GM19035 (cell line): ENCODE measurements at regions not wholly inside any gene's neighbourhood (a gene's known extent, or its start where the extent isn't known, plus 50 kb on each side); places are given as distances from the start of the nearest gene placed in this dataset.

Source experiments
- ATAC-seq: cut with Tn5 transposase; IDR thresholded peaks from one replicate; pipeline ENCODE4 v1.9.1; 2021; ENCODE audit not compliant: unreplicated experiment

DNA sequence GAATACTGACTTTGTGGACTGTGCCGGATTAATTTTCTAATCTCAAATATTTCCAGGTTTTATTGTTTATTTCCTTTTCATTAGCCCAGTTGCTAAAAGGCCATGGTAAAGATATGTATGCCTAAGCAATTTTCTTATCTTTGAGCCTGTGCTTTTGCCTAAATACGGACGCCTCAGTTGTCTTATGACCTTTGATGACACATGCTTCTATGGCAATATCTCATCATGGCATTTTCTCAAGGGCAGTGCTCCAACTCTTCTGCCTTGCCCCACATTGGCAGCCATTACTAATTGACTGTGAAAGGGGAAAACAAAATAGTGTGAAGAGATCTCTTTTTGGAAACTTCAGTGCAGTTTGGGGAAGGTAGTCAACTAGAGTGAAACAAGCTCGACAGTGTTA is 809.6 kb upstream of the NR2F2 start:
- no peak for ATAC-seq

DNA sequence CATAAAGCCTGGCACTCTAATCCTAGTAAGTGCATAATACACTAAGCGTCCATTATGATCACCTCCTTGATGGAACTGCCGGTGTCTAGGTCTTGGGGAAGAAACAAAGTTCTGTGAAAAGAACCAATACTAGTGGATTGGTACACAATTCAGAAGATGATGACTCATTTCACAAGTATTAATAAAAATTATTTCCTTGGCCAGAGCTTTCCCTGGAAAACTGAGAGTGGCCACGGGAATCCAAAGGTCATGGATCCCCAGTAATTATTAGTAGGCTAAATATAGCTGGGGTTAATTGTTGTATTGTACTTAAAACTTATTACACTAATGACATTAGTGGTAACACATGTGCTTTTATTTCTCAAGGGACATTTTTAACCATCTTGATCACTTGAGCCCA is 808.0 kb upstream of the NR2F2 start:
- ATAC-seq, result no peak

- no peak for ATAC-seq
Observed at GRCh38 chr15:95528920-95529319, 801.6 kb upstream of the NR2F2 start.

DNA sequence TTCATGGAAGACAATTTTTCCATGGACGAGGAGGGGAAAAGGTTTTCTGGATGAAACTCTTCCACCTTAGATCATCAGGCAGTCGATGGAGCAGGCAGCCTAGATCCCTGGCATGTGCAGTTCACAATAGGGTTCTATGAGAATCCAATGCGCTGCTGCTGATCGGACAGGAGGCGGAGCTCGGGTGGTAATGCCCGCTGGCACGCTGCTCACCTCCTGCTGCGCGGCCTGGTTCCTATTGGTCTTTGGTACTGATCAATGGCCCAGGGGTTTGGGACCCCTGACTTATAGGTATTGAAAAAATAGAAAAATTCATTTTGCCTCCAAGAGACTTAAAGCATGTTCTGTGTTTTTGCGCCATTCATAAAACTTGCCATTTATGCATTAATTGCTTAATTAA is 793.9 kb upstream of the NR2F2 start:
- ATAC-seq, result no peak

- ATAC-seq, result no peak
Observed at GRCh38 chr15:95538693-95539092, 791.8 kb upstream of the NR2F2 start.

DNA sequence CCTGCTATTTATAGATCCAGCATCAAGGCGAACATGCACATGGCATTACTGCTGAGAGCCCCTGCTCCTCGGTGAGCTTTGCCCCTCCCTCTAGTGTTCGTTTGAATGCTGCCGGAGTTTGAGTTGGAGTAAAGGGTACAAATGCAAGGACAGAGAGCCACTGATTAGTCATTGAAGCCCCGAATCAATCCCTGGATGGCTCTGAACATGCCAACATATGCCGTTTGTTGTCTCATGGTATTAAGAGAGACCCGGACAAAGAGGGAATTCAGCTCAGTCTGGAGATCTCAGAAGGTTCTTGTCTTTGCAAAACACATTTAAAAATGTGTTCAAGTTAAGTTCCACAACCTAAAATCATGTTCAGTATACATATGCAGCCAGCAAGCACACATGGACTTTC is 789.2 kb upstream of the NR2F2 start:
- ATAC-seq, result no peak

- ATAC-seq, result no peak
Observed at GRCh38 chr15:95549168-95549738, 781.2 kb upstream of the NR2F2 start.

DNA sequence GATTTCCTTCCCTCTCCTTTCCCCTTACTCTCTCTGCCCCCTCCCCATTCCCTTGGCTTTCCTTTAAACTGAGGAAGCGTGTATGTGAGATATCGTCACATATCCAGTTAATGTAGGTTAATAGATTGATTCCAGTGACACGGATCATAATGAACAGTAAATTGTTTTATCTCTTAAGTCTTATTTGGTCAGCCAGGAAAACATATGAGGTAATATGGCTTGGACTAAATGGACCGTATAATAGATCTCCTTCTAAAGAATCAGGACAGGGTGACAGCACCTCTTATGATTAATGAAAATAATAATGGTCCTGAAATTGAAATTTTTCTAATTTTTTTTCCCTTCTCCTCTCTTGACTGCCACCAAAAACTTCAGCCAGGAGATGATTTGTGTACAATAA is 779.8 kb upstream of the NR2F2 start:
- no peak for ATAC-seq

- no peak for ATAC-seq
Observed at GRCh38 chr15:95556225-95556624, 774.3 kb upstream of the NR2F2 start.

DNA sequence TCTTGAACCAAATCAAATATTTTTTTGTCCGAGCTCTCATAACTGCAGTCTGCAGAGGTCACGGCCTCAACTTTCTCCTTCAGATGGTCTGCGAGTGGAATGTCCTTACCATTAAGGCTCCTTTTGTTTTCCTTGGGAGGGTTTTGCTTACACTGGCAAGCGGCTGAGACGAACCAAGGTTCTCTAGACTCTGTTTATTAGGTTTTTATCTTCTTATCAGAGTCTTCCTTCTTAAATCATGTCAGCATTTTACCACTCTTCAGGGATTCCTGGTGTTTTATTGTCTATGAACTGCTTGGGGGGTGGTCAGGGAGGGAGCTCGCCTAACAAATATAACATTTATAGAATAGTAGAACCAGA is 773.7 kb upstream of the NR2F2 start:
- no peak for ATAC-seq

DNA sequence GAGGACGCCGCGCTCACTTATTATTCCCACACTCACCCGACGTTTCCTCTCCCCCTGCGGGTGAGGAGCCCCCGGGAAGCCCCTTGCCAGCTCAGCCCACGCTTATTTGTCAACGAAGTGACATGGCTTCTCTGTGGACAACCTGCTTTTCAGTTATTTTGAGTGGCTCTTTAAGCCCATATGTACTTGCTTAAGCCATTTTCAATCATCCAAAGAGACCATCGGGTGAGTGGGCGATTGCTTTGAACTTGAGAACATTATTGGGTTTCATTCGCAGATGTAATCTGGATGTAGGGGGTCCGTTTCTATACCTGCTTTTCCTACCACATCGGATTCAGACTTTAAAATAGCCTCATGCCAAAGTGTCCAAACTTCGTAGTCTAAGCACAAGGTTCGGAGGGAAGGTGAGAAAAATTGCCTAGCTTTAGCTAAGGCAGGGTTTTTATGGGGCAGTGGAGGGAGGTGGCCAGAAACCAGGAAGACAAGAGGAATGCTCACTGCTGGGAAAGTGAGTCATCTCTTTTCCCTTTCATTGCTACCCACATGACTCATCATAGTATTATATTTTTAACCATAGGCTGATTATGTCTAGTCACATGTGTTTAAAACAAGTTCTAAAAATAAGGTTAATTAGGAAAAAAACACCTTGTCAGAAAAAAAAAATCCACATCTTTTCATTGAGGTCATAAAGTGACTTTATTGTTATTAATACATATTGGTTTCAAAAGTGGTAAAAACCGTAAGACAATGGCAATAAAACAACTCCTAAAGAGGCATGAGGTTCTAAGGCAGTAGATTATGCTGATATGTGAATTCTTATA is 773.1 kb upstream of the NR2F2 start:
- no peak for ATAC-seq

- ATAC-seq, result no peak
Observed at GRCh38 chr15:95558131-95558530, 772.4 kb upstream of the NR2F2 start.

GRCh38 chr15:95558916-95559315 is 771.6 kb upstream of the NR2F2 start:
- ATAC-seq, result no peak

GRCh38 chr15:95559875-95560394 is 770.6 kb upstream of the NR2F2 start:
- no peak for ATAC-seq

DNA sequence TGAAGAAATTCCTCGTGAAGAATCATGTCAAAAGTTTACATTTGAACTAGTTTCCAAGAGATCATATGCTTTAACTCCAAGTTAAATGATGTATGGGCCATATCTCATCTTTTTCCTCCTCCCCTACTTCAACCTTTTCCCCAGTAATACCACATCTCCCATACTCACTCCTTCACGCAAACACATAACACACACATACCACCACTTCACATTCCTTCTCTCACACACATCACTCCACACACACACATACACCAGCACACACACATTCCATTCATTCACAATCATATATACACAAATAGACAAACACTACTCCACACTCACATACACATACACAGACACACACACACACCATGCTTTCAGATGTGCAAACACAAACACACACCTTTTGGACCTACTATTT is 769.0 kb upstream of the NR2F2 start:
- ATAC-seq, result no peak

DNA sequence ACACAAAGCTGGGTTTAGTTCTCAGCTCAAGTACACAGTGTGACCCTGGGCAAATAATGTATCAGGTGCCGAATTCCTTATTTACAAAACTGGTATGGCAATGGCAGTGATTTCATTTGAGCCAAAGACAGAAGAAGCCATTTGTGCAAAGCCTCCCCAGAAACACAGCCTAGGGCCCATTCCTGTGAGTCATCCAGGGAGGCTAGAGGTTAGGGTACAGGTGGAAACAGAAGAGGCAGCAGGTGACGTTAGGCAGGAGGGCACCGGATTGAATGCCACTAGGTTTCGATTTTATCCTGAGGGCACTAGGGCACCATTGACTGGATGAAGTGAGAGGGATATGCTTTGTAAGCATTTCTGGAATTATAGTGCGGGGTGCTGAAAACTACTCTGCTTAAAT is 766.9 kb upstream of the NR2F2 start:
- no peak for ATAC-seq

- ATAC-seq, result no peak
Observed at GRCh38 chr15:95565016-95565600, 765.4 kb upstream of the NR2F2 start.

DNA sequence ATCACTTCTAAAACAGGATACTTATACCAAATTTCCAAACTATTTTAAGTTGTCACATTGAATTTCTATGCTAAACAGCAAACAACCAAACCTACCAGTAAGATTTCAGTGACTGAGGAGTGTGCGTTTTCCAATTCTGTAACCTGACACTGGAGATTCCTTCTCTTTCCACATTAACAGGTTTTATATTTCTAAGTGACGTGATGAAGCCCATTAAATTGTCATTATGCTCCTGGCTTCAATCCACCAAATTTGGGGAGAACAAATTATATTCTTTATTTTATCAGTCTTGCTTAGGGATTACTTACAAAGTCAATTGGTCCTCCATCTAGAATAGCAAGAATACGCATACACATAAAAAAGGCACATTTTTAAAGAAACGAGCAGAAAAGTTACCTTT is 764.8 kb upstream of the NR2F2 start:
- no peak for ATAC-seq

DNA sequence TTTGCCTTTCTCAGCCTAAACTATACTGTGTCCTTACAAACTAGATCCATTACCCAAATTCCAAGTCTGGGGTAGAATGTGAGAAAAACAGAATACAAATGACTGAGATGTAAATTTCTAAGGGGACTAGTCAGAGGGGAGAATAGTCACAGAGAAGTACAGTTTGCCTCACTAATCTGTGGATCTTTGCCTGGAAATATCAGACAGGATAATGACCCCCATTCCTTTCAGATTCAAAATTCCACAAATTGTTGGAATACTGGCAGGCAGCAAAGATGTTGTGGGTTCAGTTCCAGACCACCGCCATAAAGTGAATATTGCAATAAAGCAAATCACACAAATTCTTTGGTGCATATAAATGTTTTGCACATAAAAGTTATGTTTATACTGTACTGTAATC is 762.8 kb upstream of the NR2F2 start:
- ATAC-seq, result no peak

- ATAC-seq, result no peak
Observed at GRCh38 chr15:95574053-95574452, 756.4 kb upstream of the NR2F2 start.

- ATAC-seq, result no peak
Observed at GRCh38 chr15:95577927-95578326, 752.6 kb upstream of the NR2F2 start.

- ATAC-seq, result no peak
Observed at GRCh38 chr15:95580121-95580520, 750.4 kb upstream of the NR2F2 start.
